MM.1S (cell line): ENCODE measurements at regions not wholly inside any gene's neighbourhood (a gene's known extent, or its start where the extent isn't known, plus 50 kb on each side); places are given as distances from the start of the nearest gene placed in this dataset.
"Not testable (repeated sequence)": the region's sequence is repeated elsewhere in the genome, so short reads cannot be mapped to it uniquely, and the experiment has no call there.

ENCODE experiments used
- DNase-seq: peaks from one replicate; pipeline ENCODE4 v3.0.0-alpha.2; 2015
- H2AFZ ChIP-seq: fragments of 300-600 bp; sonication (generic); 2 replicates; pipeline ENCODE4 v1.6.0; 2016; ENCODE audit warnings: antibody characterized with exemption, low read length
- H3F3A ChIP-seq: fragments of 300-600 bp; sonication (generic); 2 replicates; pipeline ENCODE4 v1.6.1; 2016; ENCODE audit warnings: mild to moderate bottlenecking, antibody characterized with exemption, low read length, moderate library complexity, mixed read lengths; ENCODE audit not compliant: insufficient read depth
- H3K27ac ChIP-seq: fragments of 300-600 bp; sonication (generic); 2 replicates; pipeline ENCODE4 v1.5.1; 2016; ENCODE audit warnings: mild to moderate bottlenecking, low read length
- H3K27me3 ChIP-seq: fragments of 300-600 bp; sonication (generic); replicated peaks from 2 replicates; pipeline ENCODE4 v1.6.0; 2016; ENCODE audit warnings: low read length; ENCODE audit not compliant: insufficient read depth
- H3K36me3 ChIP-seq: fragments of 300-600 bp; sonication (generic); replicated peaks from 2 replicates; pipeline ENCODE4 v1.6.1; 2016; ENCODE audit warnings: mild to moderate bottlenecking, low read length, mixed read lengths; ENCODE audit not compliant: insufficient read depth
- H3K4me1 ChIP-seq: fragments of 300-600 bp; sonication (generic); 2 replicates; pipeline ENCODE4 v1.6.1; 2016; ENCODE audit warnings: low read length, mixed read lengths
- H3K4me2 ChIP-seq: fragments of 300-600 bp; sonication (generic); 2 replicates; pipeline ENCODE4 v1.6.0; 2016; ENCODE audit warnings: low read depth, low read length
- H3K4me3 ChIP-seq: fragments of 300-600 bp; sonication (generic); 2 replicates; pipeline ENCODE4 v1.5.1; 2016; ENCODE audit warnings: low read length, mixed read lengths
- H3K79me2 ChIP-seq: fragments of 300-600 bp; sonication (generic); 2 replicates; pipeline ENCODE4 v1.6.1; 2016; ENCODE audit warnings: mixed run types, low read length, mixed read lengths
- H3K9ac ChIP-seq: fragments of 300-600 bp; sonication (generic); 2 replicates; pipeline ENCODE4 v1.6.1; 2016; ENCODE audit warnings: low read length, mixed read lengths
- H3K9me2 ChIP-seq: fragments of 300-600 bp; sonication (generic); replicated peaks from 2 replicates; pipeline ENCODE4 v1.6.1; 2016; ENCODE audit warnings: mild to moderate bottlenecking, low read length, mixed read lengths; ENCODE audit not compliant: insufficient read depth
- H3K9me3 ChIP-seq: fragments of 300-600 bp; sonication (generic); replicated peaks from 2 replicates; pipeline ENCODE4 v1.6.1; 2016; ENCODE audit warnings: mild to moderate bottlenecking, low read length, mixed read lengths; ENCODE audit not compliant: insufficient read depth
- H4K20me1 ChIP-seq: fragments of 300-600 bp; sonication (generic); 2 replicates; pipeline ENCODE4 v1.6.1; 2016; ENCODE audit warnings: mild to moderate bottlenecking, low read length, moderate library complexity, mixed read lengths; ENCODE audit not compliant: insufficient read depth
- CTCF ChIP-seq: fragments of 300-600 bp; sonication (generic); IDR thresholded peaks from 2 replicates; pipeline ENCODE4 v1.5.1; 2016; ENCODE audit warnings: antibody characterized with exemption, low read length, mixed read lengths
- EZH2 ChIP-seq: fragments of 300-600 bp; sonication (generic); optimal IDR thresholded peaks from 2 replicates; pipeline ENCODE3; 2017; ENCODE audit warnings: low read depth, mild to moderate bottlenecking, antibody characterized with exemption, low read length, mixed read lengths
- EZH2phosphoT487 ChIP-seq: fragments of 300-600 bp; sonication (generic); IDR thresholded peaks from 2 replicates; pipeline ENCODE4 v1.6.1; 2018; ENCODE audit warnings: antibody characterized with exemption, low read length

- not testable (repeated sequence) for H3K4me1 ChIP-seq, H3K4me3 ChIP-seq, H3K36me3 ChIP-seq, H3K9ac ChIP-seq, H3K79me2 ChIP-seq, H3K4me2 ChIP-seq, H3K27me3 ChIP-seq, H3F3A ChIP-seq, H3K27ac ChIP-seq, H2AFZ ChIP-seq, H4K20me1 ChIP-seq, H3K9me3 ChIP-seq, H3K9me2 ChIP-seq
- DNase-seq, result peak; percentile 6
Measured at GRCh38 chr17:26996146-26996916, 297.6 kb upstream of the WSB1 start.

- H3K36me3 ChIP-seq, H3K27me3 ChIP-seq, H3K79me2 ChIP-seq, H4K20me1 ChIP-seq, H3K4me1 ChIP-seq, H2AFZ ChIP-seq, H3K27ac ChIP-seq, H3F3A ChIP-seq, DNase-seq, H3K4me2 ChIP-seq, H3K9ac ChIP-seq, H3K9me2 ChIP-seq, H3K4me3 ChIP-seq, H3K9me3 ChIP-seq: not testable (repeated sequence)
Measured at GRCh38 chr17:27007734-27008531, 286.0 kb upstream of the WSB1 start.

- no peaks in the 10 kb centered on the region for H3K4me1 ChIP-seq
- no peaks in the 10 kb centered on the region for H3K36me3 ChIP-seq
- H3K27ac ChIP-seq, result no peak overlapping the region
- H3K4me2 ChIP-seq, result peak overlapping the region; percentile 59; the same call in 1 of the 2 replicates
- no peaks in the 10 kb centered on the region for H3K9me3 ChIP-seq
- no peaks in the 10 kb centered on the region for H3F3A ChIP-seq
- H3K79me2 ChIP-seq, result no peaks in the 10 kb centered on the region
- TF ChIP-seq CTCF, result no peak
- TF ChIP-seq EZH2phosphoT487, result no peak
- TF ChIP-seq EZH2, result no peak
- no peaks in the 10 kb centered on the region for H4K20me1 ChIP-seq
- peak overlapping the region; percentile 61 for H2AFZ ChIP-seq
- H3K9ac ChIP-seq, result no peak overlapping the region
- H3K27me3 ChIP-seq, result no peaks in the 10 kb centered on the region
- H3K9me2 ChIP-seq, result no peaks in the 10 kb centered on the region
- DNase-seq, result no peak
- peak overlapping the region; percentile 43; the same call in 1 of the 2 replicates for H3K4me3 ChIP-seq
Measured at GRCh38 chr17:27009087-27009486, 284.8 kb upstream of the WSB1 start.

GRCh38 chr17:27010138-27010537 is 283.8 kb upstream of the WSB1 start:
- not testable (repeated sequence) for H3F3A ChIP-seq, H3K4me1 ChIP-seq, DNase-seq, H3K9me2 ChIP-seq, H3K9me3 ChIP-seq, H3K4me2 ChIP-seq, H3K4me3 ChIP-seq, H4K20me1 ChIP-seq, H3K79me2 ChIP-seq, H3K36me3 ChIP-seq, H3K27ac ChIP-seq, H3K27me3 ChIP-seq, H3K9ac ChIP-seq, H2AFZ ChIP-seq

GRCh38 chr17:27030552-27030951 is 263.4 kb upstream of the WSB1 start:
- not testable (repeated sequence) for H3F3A ChIP-seq, H4K20me1 ChIP-seq, H3K27me3 ChIP-seq, H3K4me1 ChIP-seq, H3K36me3 ChIP-seq, H3K27ac ChIP-seq, H3K9ac ChIP-seq, H3K9me3 ChIP-seq, H2AFZ ChIP-seq, H3K4me2 ChIP-seq, DNase-seq, H3K4me3 ChIP-seq, H3K79me2 ChIP-seq, H3K9me2 ChIP-seq
